Prostate gland (tissue), 2 donors: ENCODE measurements at regions not wholly inside any gene's neighbourhood (a gene's known extent, or its start where the extent isn't known, plus 50 kb on each side); places are given as distances from the start of the nearest gene placed in this dataset.

Experiments
- DNase-seq: peaks from one replicate; pipeline ENCODE4 v3.0.0-alpha.2; 2019; ENCODE audit warnings: low spot score
- H3K27ac ChIP-seq, 2 donors: fragments of 200-600 bp; sonication (generic); 2 replicates each; pipeline ENCODE4 v1.5.1; 2017 to 2019
- H3K27me3 ChIP-seq: fragments of 200-600 bp; sonication (generic); replicated peaks from 2 replicates; pipeline ENCODE4 v1.5.1; 2019; ENCODE audit not compliant: insufficient read depth
- H3K36me3 ChIP-seq, 2 donors: fragments of 200-600 bp; sonication (generic); 1 replicate in 1 of 2; 2 replicates in 1 of 2; pipeline versions ENCODE4 v1.5.1 to v1.8.1; 2017 to 2019
- H3K4me1 ChIP-seq: fragments of 200-600 bp; sonication (generic); replicated peaks from 2 replicates; pipeline ENCODE4 v1.5.1; 2019
- H3K4me3 ChIP-seq, 2 donors: fragments of 200-600 bp; sonication (generic); 2 replicates each; pipeline ENCODE4 v1.5.1; 2017 to 2019
- H3K9me3 ChIP-seq: fragments of 200-600 bp; sonication (generic); 2 replicates; pipeline ENCODE4 v1.5.1; 2017
- POLR2A ChIP-seq: fragments of 450-650 bp; IDR thresholded peaks from one replicate; pipeline ENCODE4 v1.6.1; 2016; ENCODE audit warnings: antibody characterized with exemption, mild to moderate bottlenecking
- POLR2AphosphoS5 ChIP-seq: sonication (generic); formaldehyde crosslinking; IDR thresholded peaks from one replicate; pipeline ENCODE4 v1.6.1; 2017; ENCODE audit warnings: antibody characterized with exemption
- WGBS: methylation state at CpG from one replicate; pipeline ENCODE4 v1.1.5; 2018; 5-methylcytosine and 5-hydroxymethylcytosine counted together
- intact Hi-C: fragments of 100-400 bp; cut with DNase I; formaldehyde crosslinking; loops from one replicate; pipeline ENCODE4 v1.14.2; 2022
- TF ChIP-seq, protein P1 (sequence below), 4 experiments: fragments of 200-600 bp in 2 of 4; fragments of 450-650 bp in 2 of 4; sonication (generic) in 2 of 4; IDR thresholded peaks; 1 replicate in 3 of 4; 2 replicates in 1 of 4; pipeline ENCODE4 v1.5.1; 2016 to 2019; ENCODE audit warnings: antibody characterized with exemption in 4 of 4, mild to moderate bottlenecking in 2 of 4, moderate library complexity in 2 of 4

DNA sequence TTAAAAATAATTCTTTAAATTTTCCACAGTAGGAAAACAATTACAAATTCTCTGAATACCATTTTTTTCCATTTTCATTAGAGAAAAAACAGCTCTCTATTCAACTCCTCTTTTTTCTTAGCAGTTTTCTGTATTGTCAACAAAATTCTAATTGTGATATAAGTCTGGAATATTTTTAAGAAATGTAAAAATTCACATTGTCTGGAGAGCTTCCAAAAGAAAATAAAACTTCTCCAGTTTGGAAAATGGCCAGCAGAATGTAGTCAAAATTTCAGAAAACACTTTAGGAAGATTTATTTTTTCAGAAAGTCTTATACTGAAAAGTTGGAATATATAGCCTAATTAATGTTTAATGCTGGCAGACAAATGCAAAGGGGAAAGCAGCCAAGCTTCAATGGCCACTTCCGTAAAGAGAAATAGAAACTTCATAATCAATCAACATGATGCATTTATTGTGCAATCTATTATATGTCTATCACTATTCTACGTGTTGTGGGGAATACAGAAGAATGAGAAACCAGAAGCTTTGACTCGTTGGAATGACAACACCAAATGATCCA is 733.2 kb upstream of the PKDCC start:
- H3K4me1 ChIP-seq, result no peaks in the 10 kb centered on the region
- H3K9me3 ChIP-seq, result no peaks in the 10 kb centered on the region
- no peak for DNase-seq
- no peak overlapping the region for H3K4me3 ChIP-seq
- H3K36me3 ChIP-seq, result no peaks in the 10 kb centered on the region
- TF ChIP-seq POLR2A, result no peak
- H3K27ac ChIP-seq, result no peak overlapping the region
- H3K27me3 ChIP-seq, result no peaks in the 10 kb centered on the region
- 51% methylated on average over 3 of the region's 3 CpGs for WGBS
- intact Hi-C loops, result no loop called here

GRCh38 chr2:41319437-41319836 is 728.4 kb upstream of the PKDCC start:
- Histone ChIP-seq H3K9me3 (no peaks in the 10 kb centered on the region), H3K27ac (no peak overlapping the region), H3K4me1 (no peaks in the 10 kb centered on the region), H3K36me3 (no peaks in the 10 kb centered on the region), H3K4me3 (no peak overlapping the region), H3K27me3 (no peaks in the 10 kb centered on the region)
- intact Hi-C loops, result no loop called here
- TF ChIP-seq, protein P1, sequence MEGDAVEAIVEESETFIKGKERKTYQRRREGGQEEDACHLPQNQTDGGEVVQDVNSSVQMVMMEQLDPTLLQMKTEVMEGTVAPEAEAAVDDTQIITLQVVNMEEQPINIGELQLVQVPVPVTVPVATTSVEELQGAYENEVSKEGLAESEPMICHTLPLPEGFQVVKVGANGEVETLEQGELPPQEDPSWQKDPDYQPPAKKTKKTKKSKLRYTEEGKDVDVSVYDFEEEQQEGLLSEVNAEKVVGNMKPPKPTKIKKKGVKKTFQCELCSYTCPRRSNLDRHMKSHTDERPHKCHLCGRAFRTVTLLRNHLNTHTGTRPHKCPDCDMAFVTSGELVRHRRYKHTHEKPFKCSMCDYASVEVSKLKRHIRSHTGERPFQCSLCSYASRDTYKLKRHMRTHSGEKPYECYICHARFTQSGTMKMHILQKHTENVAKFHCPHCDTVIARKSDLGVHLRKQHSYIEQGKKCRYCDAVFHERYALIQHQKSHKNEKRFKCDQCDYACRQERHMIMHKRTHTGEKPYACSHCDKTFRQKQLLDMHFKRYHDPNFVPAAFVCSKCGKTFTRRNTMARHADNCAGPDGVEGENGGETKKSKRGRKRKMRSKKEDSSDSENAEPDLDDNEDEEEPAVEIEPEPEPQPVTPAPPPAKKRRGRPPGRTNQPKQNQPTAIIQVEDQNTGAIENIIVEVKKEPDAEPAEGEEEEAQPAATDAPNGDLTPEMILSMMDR (IDR thresholded peaks at IDR 0.05), result no peak
- TF ChIP-seq POLR2AphosphoS5 (no peak), POLR2A (no peak)
- WGBS, result 92% methylated on average over 6 of the region's 6 CpGs
- DNase-seq, result no peak

- H3K36me3 ChIP-seq, result no peaks in the 10 kb centered on the region
- TF ChIP-seq POLR2A (no peak), POLR2AphosphoS5 (no peak)
- TF ChIP-seq, protein P1 (IDR thresholded peaks at IDR 0.05), result no peak
- no peak overlapping the region for H3K4me3 ChIP-seq
- H3K9me3 ChIP-seq, result no peaks in the 10 kb centered on the region
- H3K27me3 ChIP-seq, result no peaks in the 10 kb centered on the region
- no peaks in the 10 kb centered on the region for H3K4me1 ChIP-seq
- 82% methylated on average over 5 of the region's 5 CpGs for WGBS
- no peak for DNase-seq
- no peak overlapping the region for H3K27ac ChIP-seq
- intact Hi-C loops, result no loop called here
Measured at GRCh38 chr2:41320491-41320890, 727.3 kb upstream of the PKDCC start.

GRCh38 chr2:41321351-41321750 is 726.5 kb upstream of the PKDCC start:
- TF ChIP-seq, protein P1 (IDR thresholded peaks at IDR 0.05), result no peak
- no peak for TF ChIP-seq POLR2AphosphoS5
- TF ChIP-seq POLR2A, result no peak
- H3K4me3 ChIP-seq, result no peak overlapping the region
- H3K4me1 ChIP-seq, result no peaks in the 10 kb centered on the region
- intact Hi-C loops, result no loop called here
- no peak for DNase-seq
- no peaks in the 10 kb centered on the region for H3K36me3 ChIP-seq
- no peaks in the 10 kb centered on the region for H3K9me3 ChIP-seq
- H3K27me3 ChIP-seq, result no peaks in the 10 kb centered on the region
- no peak overlapping the region for H3K27ac ChIP-seq

DNA sequence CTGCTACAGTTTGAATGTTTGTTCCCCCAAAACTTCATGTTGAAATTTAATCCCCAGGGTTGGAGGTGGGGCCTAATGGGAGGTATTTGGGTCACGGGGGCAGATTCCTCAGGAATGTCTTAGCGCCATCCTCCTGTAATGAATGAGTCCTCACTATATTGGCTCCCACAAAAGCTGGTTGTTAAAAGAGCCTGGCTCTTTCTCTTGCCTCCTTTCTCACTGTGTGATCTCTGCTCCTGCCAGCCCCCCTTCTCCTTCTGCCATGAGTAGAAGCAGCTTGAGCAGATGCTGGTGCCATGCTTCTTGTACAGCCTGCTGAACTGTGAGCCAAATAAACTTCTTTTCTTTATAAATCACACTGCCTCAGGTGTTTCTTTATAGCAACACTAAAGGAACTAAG is 721.0 kb upstream of the PKDCC start:
- no peak for DNase-seq
- Histone ChIP-seq H3K9me3 (no peaks in the 10 kb centered on the region), H3K36me3 (no peaks in the 10 kb centered on the region), H3K4me3 (no peak overlapping the region), H3K4me1 (no peaks in the 10 kb centered on the region), H3K27ac (no peak overlapping the region), H3K27me3 (no peaks in the 10 kb centered on the region)
- intact Hi-C loops, result no loop called here
- TF ChIP-seq POLR2A (no peak), POLR2AphosphoS5 (no peak)
- TF ChIP-seq, protein P1 (IDR thresholded peaks at IDR 0.05), result no peak
- WGBS, result 32% methylated on average over 2 of the region's 2 CpGs
